ENCODE measurements at regions not wholly inside any gene's neighbourhood (a gene's known extent, or its start where the extent isn't known, plus 50 kb on each side); places are given as distances from the start of the nearest gene placed in this dataset.
"Not testable (repeated sequence)": the region's sequence is repeated elsewhere in the genome, so short reads cannot be mapped to it uniquely, and the experiment has no call there.

- Histone ChIP-seq H3K9me3 (no peaks in the 10 kb centered on the region), H3K27me3 (replicated peaks; ENCODE audit: insufficient read depth) (no peaks in the 10 kb centered on the region), H3K4me3 (no peak overlapping the region), H3K36me3 (no peaks in the 10 kb centered on the region), H3K4me1 (ENCODE audit: control insufficient read depth in 1 of 2, low read depth in 2 of 2) (peaks cover 0 to 7% of the 10 kb centered on the region in 2 donors), H3K27ac (no peak overlapping the region)
- DNase-seq (ENCODE audit: low spot score) (no peak), ATAC-seq (ENCODE audit: insufficient number of reproducible peaks, low FRiP score, low read depth) (no peak)
- no peak for TF ChIP-seq CTCF (IDR thresholded peaks at IDR 0.05)
Measured at GRCh38 chr12:131628023-131628740, 82.7 kb upstream of the SFSWAP start.

DNA sequence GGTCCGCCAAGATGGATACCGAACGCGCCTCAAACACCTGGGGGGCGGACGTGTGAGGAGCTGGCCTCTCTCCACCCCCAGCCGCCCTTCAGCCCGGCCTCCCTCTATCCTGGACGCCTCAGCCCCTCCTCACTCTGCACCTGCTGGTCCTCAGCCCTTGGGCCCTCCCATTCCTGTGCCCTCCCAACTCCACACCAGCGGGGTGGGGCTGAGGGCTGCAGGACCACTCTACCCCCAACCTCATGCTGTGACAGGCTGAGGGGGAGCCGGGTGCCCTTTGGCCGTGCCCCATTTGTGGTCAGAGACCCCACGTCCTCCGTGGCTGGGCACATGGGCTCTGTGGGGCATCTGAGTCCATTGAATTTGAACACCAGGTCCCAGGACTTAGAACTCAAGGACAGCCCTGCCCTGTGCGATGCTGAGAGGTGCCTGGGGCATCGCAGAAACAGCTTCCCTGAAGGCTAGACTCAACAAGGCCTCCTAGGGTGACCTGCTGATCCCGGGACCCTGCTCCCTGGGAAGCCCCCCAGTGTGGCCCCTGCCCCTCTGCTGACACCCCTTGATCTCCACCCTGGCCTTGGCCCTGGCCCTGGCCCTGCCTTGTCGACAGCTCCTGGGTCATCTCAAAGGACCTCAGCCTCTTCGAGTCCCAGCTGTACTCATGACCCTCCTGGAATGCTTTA, 82.0 kb upstream of the SFSWAP start:
- DNase-seq (ENCODE audit: low spot score): no peak
- TF ChIP-seq CTCF (IDR thresholded peaks at IDR 0.05): no peak

DNA sequence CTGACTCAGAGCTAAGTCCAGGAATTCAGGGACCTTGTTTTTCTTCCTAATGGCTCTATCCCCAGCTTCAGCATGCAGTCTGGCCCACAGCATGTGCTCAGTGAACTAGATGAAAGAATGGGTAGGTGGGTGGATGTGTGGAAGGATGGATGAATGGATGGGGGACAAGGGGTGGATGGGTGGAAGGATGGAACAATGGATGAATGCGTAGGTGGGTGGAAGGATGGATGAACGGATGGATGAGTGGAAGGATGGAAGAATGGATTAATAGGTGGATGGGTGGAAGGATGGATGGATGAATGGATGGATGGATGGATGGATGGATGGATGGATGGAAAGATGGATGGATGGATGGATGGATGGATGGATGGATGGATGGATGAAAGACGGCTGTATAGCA, 79.7 kb upstream of the SFSWAP start:
- no peaks in the 10 kb centered on the region for H3K27me3 ChIP-seq (replicated peaks; ENCODE audit: insufficient read depth)
- DNase-seq (ENCODE audit: low spot score) (no peak), ATAC-seq (ENCODE audit: insufficient number of reproducible peaks, low FRiP score, low read depth) (no peak)
- H3K9me3 ChIP-seq: no peaks in the 10 kb centered on the region
- no peaks in the 10 kb centered on the region for H3K4me1 ChIP-seq (ENCODE audit: control insufficient read depth in 1 of 2, low read depth in 2 of 2)
- no peak overlapping the region for H3K4me3 ChIP-seq
- no peaks in the 10 kb centered on the region for H3K36me3 ChIP-seq
- TF ChIP-seq CTCF (IDR thresholded peaks at IDR 0.05): no peak
- no peak overlapping the region for H3K27ac ChIP-seq

More for the DNA sequence above, 82.0 kb upstream of the SFSWAP start:
- Histone ChIP-seq H3K4me1 (ENCODE audit: control insufficient read depth in 1 of 2, low read depth in 2 of 2) (peaks cover 0 to 7% of the 10 kb centered on the region in 2 donors), H3K36me3 (no peaks in the 10 kb centered on the region), H3K27me3 (replicated peaks; ENCODE audit: insufficient read depth) (no peaks in the 10 kb centered on the region), H3K4me3 (no peak overlapping the region), H3K9me3 (no peaks in the 10 kb centered on the region), H3K27ac (no peak overlapping the region)
- ATAC-seq (ENCODE audit: insufficient number of reproducible peaks, low FRiP score, low read depth): no peak

DNA sequence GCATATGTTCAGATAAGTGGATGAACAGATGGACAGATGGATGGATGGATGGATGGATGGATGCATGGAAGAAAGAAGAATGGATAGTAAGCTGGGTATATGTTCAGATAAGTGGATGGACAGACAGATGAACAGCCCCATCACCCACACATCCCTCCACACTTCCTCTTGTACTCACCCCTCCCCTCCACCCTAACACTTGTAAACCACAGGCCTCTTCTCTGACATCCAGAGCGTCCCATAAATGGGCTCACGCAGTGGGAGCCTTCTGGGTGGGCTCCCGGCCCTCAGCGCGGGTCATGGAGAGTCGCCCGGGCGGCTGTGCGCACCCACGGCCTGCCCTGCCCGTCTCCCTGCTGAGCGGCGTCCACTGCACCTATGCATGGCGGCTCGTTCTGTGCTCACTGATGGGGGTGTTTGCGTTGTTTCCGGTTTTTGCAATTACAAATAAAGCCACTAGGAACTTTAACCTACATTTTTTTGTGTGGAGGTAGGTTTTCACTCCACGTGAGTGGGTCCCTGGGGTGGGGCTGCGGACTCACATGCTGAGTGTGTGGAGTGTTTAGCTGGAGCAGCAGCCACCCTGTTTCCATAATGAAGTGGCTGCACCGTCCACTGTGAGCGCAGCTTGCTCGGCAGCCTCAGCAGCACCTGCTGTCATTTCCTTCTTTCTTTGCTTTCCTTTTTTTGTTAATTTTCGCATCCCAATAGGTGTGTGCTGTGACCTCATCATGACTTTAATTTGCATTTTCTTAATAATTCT, 78.8 kb upstream of the SFSWAP start:
- ATAC-seq (ENCODE audit: insufficient number of reproducible peaks, low FRiP score, low read depth); H3K9me3 ChIP-seq; H3K27ac ChIP-seq; H3K36me3 ChIP-seq; H3K4me3 ChIP-seq; DNase-seq (ENCODE audit: low spot score); H3K27me3 ChIP-seq (replicated peaks; ENCODE audit: insufficient read depth); H3K4me1 ChIP-seq (ENCODE audit: control insufficient read depth in 1 of 2, low read depth in 2 of 2): not testable (repeated sequence)

GRCh38 chr12:131632652-131633023, 78.3 kb upstream of the SFSWAP start:
- not testable (repeated sequence) for H3K27ac ChIP-seq

GRCh38 chr12:131633610-131634009, 77.3 kb upstream of the SFSWAP start:
- not testable (repeated sequence) for H3K4me1 ChIP-seq (ENCODE audit: control insufficient read depth in 1 of 2, low read depth in 2 of 2); DNase-seq (ENCODE audit: low spot score); H3K27me3 ChIP-seq (replicated peaks; ENCODE audit: insufficient read depth); H3K4me3 ChIP-seq; ATAC-seq (ENCODE audit: insufficient number of reproducible peaks, low FRiP score, low read depth); H3K9me3 ChIP-seq; H3K27ac ChIP-seq; H3K36me3 ChIP-seq

More at GRCh38 chr12:131632652-131633023, 78.3 kb upstream of the SFSWAP start:
- not testable (repeated sequence) for H3K27me3 ChIP-seq (replicated peaks; ENCODE audit: insufficient read depth); DNase-seq (ENCODE audit: low spot score); ATAC-seq (ENCODE audit: insufficient number of reproducible peaks, low FRiP score, low read depth); H3K4me1 ChIP-seq (ENCODE audit: control insufficient read depth in 1 of 2, low read depth in 2 of 2); H3K36me3 ChIP-seq; H3K9me3 ChIP-seq; H3K4me3 ChIP-seq

Data from thoracic aorta (tissue), 2 donors.